Activated CD8-positive, alpha-beta memory T cell treated with anti-CD3 and anti-CD28 coated beads, Interleukin-2, amount 50 U/mL, for 4 hours (primary cell): ENCODE measurements at regions not wholly inside any gene's neighbourhood (a gene's known extent, or its start where the extent isn't known, plus 50 kb on each side); places are given as distances from the start of the nearest gene placed in this dataset.

Experiments used
- DNase-seq: peaks from one replicate; pipeline ENCODE4 v3.0.0-alpha.2; 2020

DNA sequence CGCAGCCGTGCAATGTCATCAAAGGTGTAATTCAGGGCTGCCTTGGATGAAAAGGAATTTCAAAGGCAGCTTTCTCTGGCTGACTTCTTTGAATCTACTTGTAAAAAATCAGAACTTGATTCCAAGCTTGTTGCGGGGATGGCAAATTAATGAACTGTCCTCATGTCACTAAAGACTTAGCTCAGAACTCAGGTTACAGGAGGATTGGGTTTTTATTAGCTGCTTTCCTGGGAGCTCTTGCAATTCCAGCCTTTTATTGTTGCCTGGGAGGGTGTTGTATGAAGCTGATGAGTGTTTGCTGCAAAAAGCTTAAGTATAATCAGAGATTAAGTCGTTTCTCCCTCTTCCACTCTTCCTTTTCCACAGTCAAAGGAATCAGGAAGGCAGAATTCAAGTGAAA lies 113.0 kb upstream of the CDH4 start:
- DNase-seq = no peak

DNA sequence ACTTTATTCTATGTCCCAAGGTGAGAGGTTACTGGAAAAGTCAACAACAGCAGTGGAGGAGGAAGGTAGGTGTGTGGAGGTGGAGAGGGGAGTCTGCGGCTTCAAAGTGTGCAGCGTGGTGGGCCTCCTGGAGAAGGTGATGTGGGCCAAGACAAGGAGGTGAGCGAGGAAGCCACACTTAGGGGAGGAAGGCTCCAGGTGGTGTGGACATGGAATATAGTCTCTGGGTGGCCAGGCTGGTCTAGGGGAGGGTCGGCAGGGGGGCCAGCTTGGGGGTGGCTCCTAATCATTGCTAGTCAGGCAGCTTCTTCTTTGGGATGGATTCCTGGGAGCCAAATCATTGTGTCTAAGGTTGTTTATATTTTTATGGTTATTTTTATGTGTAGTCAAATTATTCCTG lies 111.5 kb upstream of the CDH4 start:
- no peak for DNase-seq

GRCh38 chr20:61146023-61146422 lies 106.0 kb upstream of the CDH4 start:
- DNase-seq = no peak

GRCh38 chr20:61149636-61150035 lies 102.4 kb upstream of the CDH4 start:
- no peak for DNase-seq

GRCh38 chr20:61157301-61157700 lies 94.8 kb upstream of the CDH4 start:
- no peak for DNase-seq

- DNase-seq = no peak
Observed at GRCh38 chr20:61159957-61160686, 91.9 kb upstream of the CDH4 start.

- DNase-seq = no peak
Observed at GRCh38 chr20:61161726-61162390, 90.2 kb upstream of the CDH4 start.

GRCh38 chr20:61162451-61162850 lies 89.6 kb upstream of the CDH4 start:
- no peak for DNase-seq

DNA sequence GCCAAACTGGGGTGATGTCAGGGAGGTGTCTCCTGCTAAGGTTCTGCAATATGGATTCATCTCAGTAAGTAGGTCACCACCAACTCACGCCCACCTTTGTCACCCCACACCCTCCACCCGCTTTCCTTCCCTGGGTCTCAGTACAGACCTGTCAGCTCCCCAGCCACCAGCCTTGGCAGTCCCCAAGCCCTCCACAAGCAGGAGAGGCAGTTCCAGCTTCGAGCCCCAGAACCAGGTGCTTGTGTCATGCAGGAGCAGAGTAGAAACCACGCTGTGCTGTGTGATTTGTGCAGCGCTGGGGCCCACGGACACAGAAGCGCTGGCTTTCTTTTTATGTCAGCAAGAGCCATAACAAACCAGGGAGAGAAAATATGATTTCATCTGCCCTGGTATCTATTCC lies 89.0 kb upstream of the CDH4 start:
- no peak for DNase-seq

- no peak for DNase-seq
Observed at GRCh38 chr20:61166324-61166723, 85.7 kb upstream of the CDH4 start.

DNA sequence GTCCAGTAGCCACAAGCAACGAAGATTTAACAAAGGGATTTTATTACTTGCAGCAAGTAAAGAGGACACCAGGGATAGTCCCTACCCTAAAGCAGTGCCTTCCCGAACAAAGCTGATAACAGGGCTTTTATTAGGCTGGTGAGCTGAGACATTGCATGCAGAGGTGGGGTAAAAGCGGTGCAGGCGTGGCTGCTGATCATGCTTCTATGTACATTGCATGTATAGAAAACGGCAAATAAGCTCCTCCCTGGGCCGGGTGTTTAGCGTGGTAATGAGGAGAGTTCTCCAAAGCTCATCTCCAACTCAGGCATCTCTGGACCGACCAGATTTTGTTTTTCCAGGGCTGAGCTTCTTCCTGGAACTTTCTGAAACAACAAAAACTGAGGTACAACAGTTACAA lies 83.5 kb upstream of the CDH4 start:
- DNase-seq = no peak

- no peak for DNase-seq
Observed at GRCh38 chr20:61169874-61170273, 82.2 kb upstream of the CDH4 start.

DNA sequence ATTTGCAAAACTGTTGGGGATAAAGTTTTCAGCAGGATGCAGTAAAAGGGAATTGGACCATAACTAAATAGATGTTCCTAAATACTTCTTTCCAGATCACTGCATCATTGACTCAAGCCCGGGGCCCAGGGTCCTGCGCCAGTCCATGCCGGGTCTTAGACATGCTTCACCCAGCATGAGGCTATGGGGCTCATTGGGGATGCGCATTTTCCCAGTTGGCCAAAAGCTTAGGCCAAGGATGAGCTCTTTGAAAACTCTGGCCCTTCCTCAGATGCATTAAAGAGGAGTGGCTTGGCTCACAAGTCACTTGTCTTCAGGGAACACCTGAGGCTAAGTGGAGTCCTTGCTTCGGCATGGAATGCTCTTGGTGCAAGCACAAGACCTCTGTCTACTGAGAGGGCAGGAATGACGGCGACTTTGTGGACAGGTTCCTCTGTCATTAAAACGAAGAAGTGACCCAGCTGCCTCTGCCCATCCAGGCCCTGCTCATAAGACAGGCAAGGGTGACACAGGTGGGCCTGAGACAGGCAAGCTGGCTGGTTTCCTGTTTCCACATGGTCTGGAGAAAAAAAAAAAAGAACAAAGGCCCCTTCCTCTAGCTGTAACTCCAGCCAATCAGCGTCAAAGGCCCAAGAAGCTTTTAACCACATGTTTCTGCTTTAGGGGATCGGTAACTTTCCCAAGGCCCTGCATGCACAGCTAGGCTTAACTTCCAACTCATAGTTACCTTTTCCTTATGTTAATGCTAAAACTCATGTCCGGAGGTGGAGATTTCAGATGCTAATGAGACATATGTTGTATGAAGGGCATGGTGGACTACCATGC lies 81.4 kb upstream of the CDH4 start:
- no peak for DNase-seq

GRCh38 chr20:61173267-61173666 lies 78.8 kb upstream of the CDH4 start:
- no peak for DNase-seq

DNA sequence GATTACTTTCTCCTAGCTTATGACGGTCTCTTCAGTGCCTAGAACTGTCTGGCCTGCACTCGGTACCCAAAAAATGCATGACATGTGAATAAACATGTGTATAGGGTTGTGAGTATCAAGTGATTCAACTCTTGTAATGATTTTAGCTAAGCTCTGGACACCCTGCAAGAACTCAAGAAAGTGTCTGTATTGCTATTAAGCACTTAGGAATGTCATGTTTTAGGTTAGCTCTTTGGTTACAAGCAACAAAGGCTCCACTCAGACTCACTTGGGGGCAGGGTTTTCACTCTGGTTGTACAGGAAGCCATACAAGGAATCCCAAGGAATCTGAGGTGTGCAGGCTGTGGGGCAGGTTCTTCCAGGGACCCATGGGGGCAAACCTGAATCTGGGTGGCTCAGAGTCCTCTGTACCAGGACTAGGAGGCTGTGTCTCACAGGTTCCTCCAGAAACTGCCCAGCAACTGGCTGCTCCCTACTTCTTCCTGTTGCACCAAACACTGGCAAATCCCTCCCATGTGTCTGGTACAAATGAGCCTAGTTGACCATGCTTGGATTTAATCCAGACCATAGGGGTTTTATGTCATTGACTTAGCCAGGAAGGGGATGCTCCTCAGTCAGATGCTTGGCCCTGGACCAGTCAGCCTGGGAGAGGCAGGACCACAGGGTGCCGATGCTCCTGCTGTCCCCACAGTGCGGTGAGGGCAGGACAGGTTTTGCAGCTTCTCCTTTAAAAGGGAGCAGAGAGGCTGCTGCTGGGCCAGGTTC lies 77.9 kb upstream of the CDH4 start:
- no peak for DNase-seq

DNA sequence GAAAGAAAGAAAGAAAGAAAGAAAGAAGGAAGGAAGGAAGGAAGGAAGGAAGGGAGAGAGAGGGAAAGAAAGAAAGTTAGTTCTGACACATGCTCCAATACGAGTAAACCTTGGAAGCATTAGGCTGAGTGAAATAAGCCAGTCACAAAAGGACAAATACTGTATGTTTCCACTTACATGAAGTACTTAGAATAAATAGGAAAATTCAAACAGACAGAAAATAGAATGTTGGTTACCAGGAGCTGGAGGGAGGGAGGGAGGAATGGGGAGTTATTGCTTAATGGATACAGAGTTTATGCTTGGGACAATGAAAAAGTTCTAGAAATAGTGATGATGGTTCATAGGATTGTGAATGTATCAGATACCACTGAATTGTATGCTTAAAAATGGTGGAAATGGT lies 75.2 kb upstream of the CDH4 start:
- no peak for DNase-seq

DNA sequence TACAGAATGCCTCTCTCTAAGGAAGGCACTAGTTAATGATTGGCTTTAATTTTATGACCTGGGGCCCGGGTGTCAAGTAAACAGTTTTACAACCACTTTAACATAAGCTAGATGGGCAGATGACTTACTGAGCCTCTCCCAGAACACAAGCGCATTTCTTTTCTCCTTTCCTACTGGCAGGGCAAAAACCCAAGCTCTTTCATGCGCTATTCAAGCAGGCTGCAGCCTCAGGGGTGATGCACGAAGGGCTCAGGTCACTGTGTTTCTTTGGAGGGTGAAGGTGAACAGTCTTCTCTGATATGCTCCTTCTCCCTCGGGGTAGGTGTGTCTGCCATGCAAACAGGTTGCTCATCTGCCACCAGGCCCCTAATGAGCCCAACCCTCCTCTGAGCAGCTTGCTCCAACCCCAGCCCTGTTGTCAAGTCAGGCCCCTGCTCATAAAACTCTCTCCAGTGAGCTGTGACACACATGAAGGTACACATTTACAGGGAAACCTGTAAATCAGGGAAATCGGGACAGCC lies 73.5 kb upstream of the CDH4 start:
- DNase-seq = no peak

DNA sequence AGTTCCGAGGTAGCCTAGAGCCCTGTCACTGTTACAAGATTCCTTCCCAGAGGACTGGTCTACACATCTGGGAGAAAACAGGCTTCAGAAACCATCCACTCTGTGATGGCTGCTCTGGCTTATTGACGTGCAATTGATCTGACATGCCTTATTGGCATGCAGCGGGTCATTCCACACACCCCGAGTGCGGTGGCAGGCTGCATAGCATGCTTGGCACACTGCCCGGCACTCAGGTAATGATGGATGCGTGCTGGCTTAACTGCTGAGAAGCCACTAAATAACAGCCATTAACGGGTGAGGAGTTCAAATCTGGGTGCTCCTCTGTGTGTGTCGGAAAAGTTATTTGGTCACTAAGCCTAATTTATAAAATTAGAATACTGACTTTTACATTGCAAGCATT lies 67.9 kb upstream of the CDH4 start:
- no peak for DNase-seq

DNA sequence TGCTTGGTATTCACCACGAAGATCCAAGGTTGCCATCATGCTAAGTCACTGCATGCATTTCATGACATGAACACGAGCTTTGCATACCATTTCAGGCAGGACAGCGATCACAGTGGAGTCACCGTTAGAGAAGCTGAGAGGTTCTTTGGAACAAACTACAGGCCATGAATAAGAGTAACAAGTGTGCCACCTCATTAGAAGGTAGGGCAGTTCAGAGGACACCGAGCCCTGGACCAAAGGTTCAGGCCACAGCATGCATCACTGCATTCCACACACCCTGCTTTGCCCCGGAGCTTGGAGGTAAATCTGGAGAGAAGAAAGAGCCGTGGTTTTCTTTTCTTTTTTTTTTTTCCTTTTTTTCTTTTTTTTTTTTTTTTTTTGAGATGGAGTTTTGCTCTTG lies 66.9 kb upstream of the CDH4 start:
- no peak for DNase-seq

GRCh38 chr20:61185841-61186601 lies 66.0 kb upstream of the CDH4 start:
- DNase-seq = no peak

GRCh38 chr20:61186771-61187472 lies 65.1 kb upstream of the CDH4 start:
- DNase-seq = no peak

- no peak for DNase-seq
Observed at GRCh38 chr20:61189534-61189933, 62.5 kb upstream of the CDH4 start.
